ENCODE measurements at regions not wholly inside any gene's neighbourhood (a gene's known extent, or its start where the extent isn't known, plus 50 kb on each side); places are given as distances from the start of the nearest gene placed in this dataset.

DNA sequence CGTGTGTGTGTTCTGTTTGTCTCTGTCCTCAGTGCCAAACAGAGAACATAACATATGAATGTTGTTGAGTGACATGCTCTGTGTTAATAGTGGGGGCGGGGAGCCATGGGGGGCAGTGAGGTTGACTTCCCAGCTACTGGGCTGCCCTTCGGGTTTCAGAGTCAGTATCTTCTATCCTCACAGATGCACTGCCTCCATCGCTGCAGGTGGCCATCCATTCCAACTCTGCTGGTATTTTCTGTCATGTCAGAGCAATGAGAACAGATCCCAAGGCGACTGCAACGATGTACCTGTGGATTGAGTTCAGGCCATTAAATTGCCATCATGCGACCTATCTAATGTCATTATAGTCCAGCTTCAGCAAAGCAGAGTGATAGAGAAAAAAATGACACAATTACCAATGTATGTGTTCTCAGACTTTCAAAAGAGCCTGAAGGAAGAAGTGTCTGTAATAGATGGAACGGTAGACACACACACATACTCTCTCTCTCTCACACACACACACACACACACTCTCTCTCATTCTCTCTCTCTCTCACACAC, 418.5 kb downstream of the RWDD3 start:
- no peak overlapping the region for H3K4me3 ChIP-seq
- no peaks in the 10 kb centered on the region for H3K4me1 ChIP-seq
- H3K27ac ChIP-seq (replicated peaks in 1 of 4), result no peak overlapping the region
- no peak for DNase-seq (ENCODE audit: extremely low spot score)
- no peak for TF ChIP-seq POLR2A (IDR thresholded peaks at IDR 0.05; ENCODE audit: low read depth)
- no peak for TF ChIP-seq POLR2AphosphoS5 (IDR thresholded peaks at IDR 0.05)
- no peak for TF ChIP-seq EP300 (IDR thresholded peaks at IDR 0.05)
- TF ChIP-seq, protein P1, sequence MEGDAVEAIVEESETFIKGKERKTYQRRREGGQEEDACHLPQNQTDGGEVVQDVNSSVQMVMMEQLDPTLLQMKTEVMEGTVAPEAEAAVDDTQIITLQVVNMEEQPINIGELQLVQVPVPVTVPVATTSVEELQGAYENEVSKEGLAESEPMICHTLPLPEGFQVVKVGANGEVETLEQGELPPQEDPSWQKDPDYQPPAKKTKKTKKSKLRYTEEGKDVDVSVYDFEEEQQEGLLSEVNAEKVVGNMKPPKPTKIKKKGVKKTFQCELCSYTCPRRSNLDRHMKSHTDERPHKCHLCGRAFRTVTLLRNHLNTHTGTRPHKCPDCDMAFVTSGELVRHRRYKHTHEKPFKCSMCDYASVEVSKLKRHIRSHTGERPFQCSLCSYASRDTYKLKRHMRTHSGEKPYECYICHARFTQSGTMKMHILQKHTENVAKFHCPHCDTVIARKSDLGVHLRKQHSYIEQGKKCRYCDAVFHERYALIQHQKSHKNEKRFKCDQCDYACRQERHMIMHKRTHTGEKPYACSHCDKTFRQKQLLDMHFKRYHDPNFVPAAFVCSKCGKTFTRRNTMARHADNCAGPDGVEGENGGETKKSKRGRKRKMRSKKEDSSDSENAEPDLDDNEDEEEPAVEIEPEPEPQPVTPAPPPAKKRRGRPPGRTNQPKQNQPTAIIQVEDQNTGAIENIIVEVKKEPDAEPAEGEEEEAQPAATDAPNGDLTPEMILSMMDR (IDR thresholded peaks at IDR 0.05), result no peak
- H3K27me3 ChIP-seq, result no peaks in the 10 kb centered on the region
- no peaks in the 10 kb centered on the region for H3K36me3 ChIP-seq
- intact Hi-C loops (cut with DNase I), result no loop called here
- no peaks in the 10 kb centered on the region for H3K9me3 ChIP-seq
- 77% methylated on average over 8 of the region's 8 CpGs for WGBS

DNA sequence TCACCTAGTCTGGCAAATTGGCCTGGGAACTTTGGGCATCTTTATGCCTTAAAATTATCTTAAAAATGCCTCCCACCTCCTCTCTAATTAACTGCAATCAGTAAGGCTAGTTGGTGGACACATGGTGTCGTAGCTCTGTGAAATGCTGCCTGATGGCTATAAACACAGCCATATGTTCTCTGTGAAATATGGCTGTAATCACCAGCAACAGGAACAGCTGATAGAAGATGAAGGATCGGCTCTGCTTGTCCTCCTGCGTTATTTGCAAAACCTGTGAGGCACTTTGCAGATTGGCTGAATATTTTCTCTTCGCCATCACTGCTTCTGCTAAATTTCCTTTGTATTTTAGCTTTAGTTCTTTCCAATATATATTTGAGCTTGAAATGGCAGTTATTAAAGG, 419.6 kb downstream of the RWDD3 start:
- WGBS, result 81% methylated on average over 4 of the region's 4 CpGs
- H3K36me3 ChIP-seq, result no peaks in the 10 kb centered on the region
- H3K4me1 ChIP-seq, result no peaks in the 10 kb centered on the region
- no peaks in the 10 kb centered on the region for H3K9me3 ChIP-seq
- intact Hi-C loops (cut with DNase I), result no loop called here
- DNase-seq (ENCODE audit: extremely low spot score), result no peak
- H3K4me3 ChIP-seq, result no peak overlapping the region
- no peak overlapping the region for H3K27ac ChIP-seq (replicated peaks in 1 of 4)
- no peak for TF ChIP-seq EP300 (IDR thresholded peaks at IDR 0.05)
- no peak for TF ChIP-seq POLR2A (IDR thresholded peaks at IDR 0.05; ENCODE audit: low read depth)
- TF ChIP-seq, protein P1 (IDR thresholded peaks at IDR 0.05), result no peak
- no peak for TF ChIP-seq POLR2AphosphoS5 (IDR thresholded peaks at IDR 0.05)
- H3K27me3 ChIP-seq, result no peaks in the 10 kb centered on the region

DNA sequence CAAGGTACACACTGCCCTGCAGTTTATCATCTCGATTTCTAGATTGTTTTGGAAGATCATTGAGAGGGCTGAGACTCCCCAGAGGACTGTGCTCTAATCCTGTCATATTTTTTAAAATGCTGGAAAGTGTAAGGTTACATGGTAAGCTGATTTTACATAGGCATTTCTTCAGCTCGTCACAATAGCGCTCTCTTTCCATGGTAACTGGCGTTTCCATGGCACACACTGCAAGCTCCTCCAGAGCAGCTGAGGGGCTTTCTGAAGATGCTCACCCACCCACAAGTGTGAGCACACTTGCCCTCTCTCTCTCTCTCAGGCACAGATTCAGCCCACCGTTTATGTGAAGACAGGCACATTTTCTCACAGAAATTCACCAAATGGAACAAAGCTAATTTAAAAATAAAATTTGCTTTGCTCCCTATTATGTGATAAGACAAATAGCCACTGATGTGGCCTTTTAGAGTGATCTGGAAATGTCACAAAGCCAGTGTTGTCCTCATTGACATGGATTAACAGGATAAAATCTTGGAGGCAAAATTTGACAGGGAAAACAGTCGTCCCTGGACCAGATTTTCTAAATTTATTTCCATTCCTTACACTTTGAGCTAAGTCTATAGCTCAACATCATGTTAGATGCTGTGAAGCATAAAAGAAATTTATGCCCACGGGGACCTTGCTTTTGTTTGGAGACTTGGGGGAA, 421.5 kb downstream of the RWDD3 start:
- H3K4me3 ChIP-seq, result no peak overlapping the region
- DNase-seq (ENCODE audit: extremely low spot score), result no peak
- peaks cover 0 to 15% (median 11%) of the 10 kb centered on the region in 4 donors for H3K4me1 ChIP-seq
- H3K27me3 ChIP-seq, result no peaks in the 10 kb centered on the region
- no peaks in the 10 kb centered on the region for H3K36me3 ChIP-seq
- 77% methylated on average over 7 of the region's 7 CpGs for WGBS
- H3K27ac ChIP-seq (replicated peaks in 1 of 4), result no peak overlapping the region
- intact Hi-C loops (cut with DNase I), result no loop called here
- TF ChIP-seq, protein P1 (IDR thresholded peaks at IDR 0.05), result no peak
- TF ChIP-seq EP300 (IDR thresholded peaks at IDR 0.05) (no peak), POLR2A (IDR thresholded peaks at IDR 0.05; ENCODE audit: low read depth) (no peak), POLR2AphosphoS5 (IDR thresholded peaks at IDR 0.05) (no peak)
- H3K9me3 ChIP-seq, result no peaks in the 10 kb centered on the region

DNA sequence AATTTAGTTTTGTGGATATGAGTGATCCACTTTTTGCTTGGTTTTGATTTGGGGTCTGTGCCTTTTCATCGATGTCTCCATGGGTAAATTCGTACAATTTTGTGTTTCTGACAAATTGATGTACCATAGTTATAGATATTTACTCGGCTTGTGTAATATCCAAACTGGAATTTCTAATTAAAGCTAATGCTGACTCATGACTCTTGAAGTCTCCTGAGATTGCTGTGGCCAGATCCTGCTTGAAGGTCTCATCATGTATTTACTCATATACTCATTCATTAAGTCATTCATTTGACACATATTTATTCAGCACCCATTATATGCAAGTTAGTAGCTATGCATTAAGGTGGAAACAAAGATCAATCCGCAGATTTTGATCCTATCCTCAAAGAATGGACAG, 423.2 kb downstream of the RWDD3 start:
- H3K27me3 ChIP-seq, result no peaks in the 10 kb centered on the region
- no peaks in the 10 kb centered on the region for H3K36me3 ChIP-seq
- H3K27ac ChIP-seq (replicated peaks in 1 of 4), result no peak overlapping the region
- H3K4me1 ChIP-seq, result peaks cover 0 to 22% (median 15%) of the 10 kb centered on the region in 4 donors
- WGBS, result 84% methylated on average over 4 of the region's 4 CpGs
- DNase-seq (ENCODE audit: extremely low spot score), result no peak
- no peak overlapping the region for H3K4me3 ChIP-seq
- H3K9me3 ChIP-seq, result no peaks in the 10 kb centered on the region
- TF ChIP-seq POLR2A (IDR thresholded peaks at IDR 0.05; ENCODE audit: low read depth) (no peak), EP300 (IDR thresholded peaks at IDR 0.05) (no peak), POLR2AphosphoS5 (IDR thresholded peaks at IDR 0.05) (no peak)
- TF ChIP-seq, protein P1 (IDR thresholded peaks at IDR 0.05), result no peak
- intact Hi-C loops (cut with DNase I), result no loop called here
